GM23338 (cell line): ENCODE measurements at regions not wholly inside any gene's neighbourhood (a gene's known extent, or its start where the extent isn't known, plus 50 kb on each side); places are given as distances from the start of the nearest gene placed in this dataset.

Experiments used
- ATAC-seq: fragments of 200-7000 bp; cut with Tn5 transposase; 3 replicates; pipeline ENCODE4 v1.9.1; 2020
- DNase-seq: peaks from one replicate; pipeline ENCODE4 v3.0.0-alpha.2; 2015; ENCODE audit warnings: low spot score
- H2AFZ ChIP-seq: fragments of 200-600 bp; sonication (generic); 2 replicates; pipeline ENCODE4 v1.8.0; 2016; ENCODE audit warnings: antibody characterized with exemption, mild to moderate bottlenecking, moderate library complexity
- H3F3A ChIP-seq: fragments of 200-600 bp; sonication (generic); replicated peaks from 2 replicates; pipeline ENCODE4 v1.8.0; 2017; ENCODE audit warnings: antibody characterized with exemption, mixed run types, low read depth
- H3K27ac ChIP-seq: fragments of 200-600 bp; sonication (generic); 2 replicates; pipeline ENCODE4 v1.6.1; 2016; ENCODE audit warnings: low read depth
- H3K27me3 ChIP-seq: fragments of 200-600 bp; sonication (generic); 2 replicates; pipeline ENCODE4 v1.8.0; 2016; ENCODE audit warnings: mild to moderate bottlenecking, mixed run types, moderate library complexity; ENCODE audit not compliant: insufficient read depth
- H3K36me3 ChIP-seq: fragments of 200-600 bp; sonication (generic); 2 replicates; pipeline ENCODE4 v1.8.0; 2016; ENCODE audit warnings: mild to moderate bottlenecking; ENCODE audit not compliant: insufficient read depth
- H3K4me1 ChIP-seq: fragments of 200-600 bp; sonication (generic); 2 replicates; pipeline ENCODE4 v1.8.0; 2016; ENCODE audit warnings: mild to moderate bottlenecking, moderate library complexity; ENCODE audit not compliant: insufficient read depth
- H3K4me2 ChIP-seq: fragments of 200-600 bp; sonication (generic); 2 replicates; pipeline ENCODE4 v1.7.1; 2017; ENCODE audit warnings: mixed run types
- H3K4me3 ChIP-seq: fragments of 200-600 bp; sonication (generic); 2 replicates; pipeline ENCODE4 v1.6.1; 2016; ENCODE audit warnings: mixed run types
- H3K79me2 ChIP-seq: fragments of 200-600 bp; sonication (generic); replicated peaks from 2 replicates; pipeline ENCODE4 v1.8.0; 2017; ENCODE audit warnings: mild to moderate bottlenecking; ENCODE audit not compliant: insufficient read depth
- H3K9me2 ChIP-seq: fragments of 200-600 bp; sonication (generic); 2 replicates; pipeline ENCODE4 v1.8.0; 2017; ENCODE audit not compliant: insufficient read depth
- H4K20me1 ChIP-seq: fragments of 200-600 bp; sonication (generic); replicated peaks from 2 replicates; pipeline ENCODE4 v1.8.0; 2017; ENCODE audit warnings: mild to moderate bottlenecking; ENCODE audit not compliant: insufficient read depth
- H3K27ac Mint-ChIP-seq: 2 replicates; pipeline ENCODE4 v1.8.0; 2020; ENCODE audit warnings: inconsistent platforms, mild to moderate bottlenecking, moderate library complexity, mixed read lengths
- H3K27me3 Mint-ChIP-seq: 3 replicates; pipeline ENCODE4 v1.8.0; 2022; ENCODE audit warnings: low read depth, mild to moderate bottlenecking, moderate library complexity, mixed read lengths, inconsistent platforms; ENCODE audit not compliant: insufficient read depth, poor library complexity
- H3K36me3 Mint-ChIP-seq: 3 replicates; pipeline ENCODE4 v1.8.0; 2021; ENCODE audit warnings: low read depth, mild to moderate bottlenecking, inconsistent platforms, moderate library complexity, mixed read lengths
- H3K4me1 Mint-ChIP-seq: 3 replicates; pipeline ENCODE4 v1.8.0; 2020; ENCODE audit warnings: mild to moderate bottlenecking, inconsistent platforms, mixed read lengths
- H3K4me3 Mint-ChIP-seq: 3 replicates; pipeline ENCODE4 v1.8.0; 2021; ENCODE audit warnings: moderate library complexity, mild to moderate bottlenecking, inconsistent platforms, mixed read lengths
- H3K9me3 Mint-ChIP-seq: 3 replicates; pipeline ENCODE4 v1.8.0; 2020; ENCODE audit warnings: moderate library complexity, mild to moderate bottlenecking, inconsistent platforms, mixed read lengths
- CREB1 ChIP-seq: fragments of 250-450 bp; sonication (Bioruptor Pico); IDR thresholded peaks from 2 replicates; pipeline ENCODE4 v1.5.0; 2020; ENCODE audit warnings: low read depth, mild to moderate bottlenecking, moderate library complexity
- ETS1 ChIP-seq: IDR thresholded peaks from 2 replicates; pipeline ENCODE4 v1.6.1; 2016; ENCODE audit warnings: antibody characterized with exemption
- EZH2 ChIP-seq: fragments of 200-600 bp; sonication (generic); IDR thresholded peaks from one replicate; pipeline ENCODE4 v1.8.0; 2017; ENCODE audit warnings: antibody characterized with exemption, mild to moderate bottlenecking, low read depth; ENCODE audit not compliant: unreplicated experiment
- EZH2phosphoT487 ChIP-seq: fragments of 200-600 bp; sonication (generic); IDR thresholded peaks from one replicate; pipeline ENCODE4 v1.8.1; 2018; ENCODE audit warnings: antibody characterized with exemption; ENCODE audit not compliant: unreplicated experiment
- POLR2AphosphoS5 ChIP-seq: IDR thresholded peaks from 2 replicates; pipeline ENCODE4 v1.6.1; 2016; ENCODE audit warnings: antibody characterized with exemption, low read depth
- REST ChIP-seq: IDR thresholded peaks from one replicate; pipeline ENCODE4 v1.6.1; 2018; ENCODE audit warnings: antibody characterized with exemption; ENCODE audit not compliant: unreplicated experiment
- ZNF462 ChIP-seq: fragments of 250-450 bp; sonication (Bioruptor Pico); IDR thresholded peaks from 2 replicates; pipeline ENCODE4 v1.5.0; 2020; ENCODE audit warnings: mild to moderate bottlenecking, moderate library complexity

- Histone ChIP-seq H3K27ac (no peak overlapping the region), H3F3A (no peaks in the 10 kb centered on the region; the same call in 1 of the 2 replicates), H3K4me1 (no peaks in the 10 kb centered on the region), H3K9me2 (peaks cover 4% of the 10 kb centered on the region; the same call in 1 of the 2 replicates), H4K20me1 (no peaks in the 10 kb centered on the region), H2AFZ (no peak overlapping the region), H3K4me2 (no peak overlapping the region), H3K79me2 (no peaks in the 10 kb centered on the region), H3K4me3 (no peak overlapping the region), H3K36me3 (no peaks in the 10 kb centered on the region), H3K27me3 (no peaks in the 10 kb centered on the region)
- no peak for TF ChIP-seq EZH2phosphoT487
- no peak for TF ChIP-seq POLR2AphosphoS5
- TF ChIP-seq EZH2: no peak
- no peak for TF ChIP-seq ZNF462 (CRISPR knock-in tag)
- TF ChIP-seq CREB1: no peak
- TF ChIP-seq ETS1: no peak
- no peak for TF ChIP-seq REST
- DNase-seq (no peak), ATAC-seq (no peak)
- Mint-ChIP-seq H3K4me3 (no peak overlapping the region), H3K27me3 (peaks cover 24% of the 10 kb centered on the region), H3K27ac (no peak overlapping the region), H3K9me3 (peaks cover 18% of the 10 kb centered on the region), H3K4me1 (peaks cover 26% of the 10 kb centered on the region), H3K36me3 (peaks cover 10% of the 10 kb centered on the region)
Observed at GRCh38 chr4:184269879-184270430, 52.3 kb upstream of the ENPP6 start.
